GM12878 (cell line): ENCODE measurements at regions not wholly inside any gene's neighbourhood (a gene's known extent, or its start where the extent isn't known, plus 50 kb on each side); places are given as distances from the start of the nearest gene placed in this dataset.

Source experiments
- ATAC-seq: fragments of 200-7000 bp; cut with Tn5 transposase; 3 replicates; pipeline ENCODE4 v1.9.1; 2020; ENCODE audit warnings: mild to moderate bottlenecking, moderate library complexity
- BruUV-seq: library from RNA; stranded (reverse); fragments of 400-500 nt; replicated peaks from 2 replicates; lab custom pipeline; 2021; lab: Mats Ljungman, UMichigan
- CTCF ChIA-PET: fragments of 300-600 bp; sonication (Branson Sonifier 250); formaldehyde crosslinking; extraction: SDS; loops from one replicate; lab custom pipeline; 2021; ENCODE audit warnings: inconsistent platforms; lab: Yijun Ruan, JAX
- POLR2A ChIA-PET: fragments of 350-600 bp; formaldehyde crosslinking; extraction: SDS; loops from one replicate; lab custom pipeline; 2021; ENCODE audit warnings: inconsistent platforms; lab: Charles Lee
- RAD21 ChIA-PET: fragments of 300-600 bp; sonication (Branson Sonifier 250); formaldehyde crosslinking; loops from one replicate; lab custom pipeline; 2023; ENCODE audit warnings: antibody characterized with exemption; ENCODE audit not compliant: unreplicated experiment; lab: Charles Lee
- SMC1A ChIA-PET: fragments of 300-600 bp; sonication (Branson Sonifier 250); formaldehyde crosslinking; loops from one replicate; lab custom pipeline; 2023; ENCODE audit not compliant: unreplicated experiment, uncharacterized antibody; lab: Charles Lee
- DNase-seq: peaks from one replicate; pipeline ENCODE4 v3.0.0-alpha.2; 2011; ENCODE audit warnings: low read depth, low spot score
- FAIRE-seq: peaks from 3 replicates; lab custom pipeline; 2011; peaks lifted over from hg19 to GRCh38; lab: Jason Lieb, UNC
- H2AFZ ChIP-seq: 2 replicates; pipeline ENCODE4 v1.6.0; 2011; ENCODE audit warnings: low read depth, low read length, control low read depth; ENCODE audit not compliant: control insufficient read depth
- H3K27ac ChIP-seq: 2 replicates; pipeline ENCODE4 v1.5.1; 2011; ENCODE audit warnings: control low read depth; ENCODE audit not compliant: control insufficient read depth, insufficient read depth
- H3K27me3 ChIP-seq, 2 experiments: replicated peaks in 1 of 2; 2 replicates each; pipeline versions ENCODE4 v1.6.0 to v1.6.1; 2011; ENCODE audit warnings: low read length in 1 of 2; ENCODE audit not compliant: control insufficient read depth in 2 of 2, insufficient read depth in 2 of 2
- H3K36me3 ChIP-seq, 2 experiments: 2 replicates each; pipeline ENCODE4 v1.5.1; 2011; ENCODE audit warnings: low read length in 1 of 2; ENCODE audit not compliant: control insufficient read depth in 2 of 2, insufficient read depth in 2 of 2
- H3K4me1 ChIP-seq: 2 replicates; pipeline ENCODE4 v1.6.1; 2011; ENCODE audit warnings: mild to moderate bottlenecking, low read length, moderate library complexity, mixed read lengths; ENCODE audit not compliant: control insufficient read depth, insufficient read depth
- H3K4me2 ChIP-seq: 2 replicates; pipeline ENCODE4 v1.6.0; 2011; ENCODE audit warnings: control low read depth; ENCODE audit not compliant: control insufficient read depth, insufficient read depth
- H3K4me3 ChIP-seq: fragments of 200-600 bp; sonication (generic); 2 replicates; pipeline ENCODE4 v1.5.1; 2016
- H3K79me2 ChIP-seq: 2 replicates; pipeline ENCODE4 v1.6.0; 2011; ENCODE audit warnings: low read length; ENCODE audit not compliant: control insufficient read depth, insufficient read depth
- H3K9ac ChIP-seq: 2 replicates; pipeline ENCODE4 v1.8.0; 2011; ENCODE audit warnings: low read length, control low read depth, mixed read lengths; ENCODE audit not compliant: control insufficient read depth, insufficient read depth
- H3K9me3 ChIP-seq: replicated peaks from 3 replicates; pipeline ENCODE4 v1.5.1; 2011; ENCODE audit warnings: mild to moderate bottlenecking, low read length; ENCODE audit not compliant: control insufficient read depth, insufficient read depth
- H4K20me1 ChIP-seq: 2 replicates; pipeline ENCODE4 v1.6.0; 2011; ENCODE audit not compliant: control insufficient read depth, insufficient read depth
- CBFB ChIP-seq: IDR thresholded peaks from 2 replicates; pipeline ENCODE4 v1.6.1; 2016; ENCODE audit warnings: antibody characterized with exemption, low read depth
- CBX5 ChIP-seq: sonication (generic); IDR thresholded peaks from 2 replicates; pipeline ENCODE4 v1.6.1; 2016; ENCODE audit warnings: low read depth, moderate library complexity, mild to moderate bottlenecking, inconsistent platforms
- CEBPZ ChIP-seq: fragments of 150-350 bp; IDR thresholded peaks from 2 replicates; pipeline ENCODE4 v1.6.1; 2016; ENCODE audit warnings: low read depth, low read length
- CHD1 ChIP-seq: IDR thresholded peaks from 2 replicates; pipeline ENCODE4 v1.6.1; 2012; ENCODE audit warnings: low read depth, low read length, improper control_type of control experiment
- IKZF2 ChIP-seq, 2 experiments: fragments of 450-650 bp; IDR thresholded peaks; 2 replicates each; pipeline ENCODE4 v1.6.1; 2017; ENCODE audit warnings: mild to moderate bottlenecking in 2 of 2, moderate library complexity in 2 of 2
- JUNB ChIP-seq: IDR thresholded peaks from 2 replicates; pipeline ENCODE4 v1.6.1; 2016; ENCODE audit warnings: antibody characterized with exemption, mild to moderate bottlenecking
- NR2F1 ChIP-seq: fragments of 450-650 bp; conservative IDR thresholded peaks from 2 replicates; pipeline ENCODE4 v1.6.1; 2017; ENCODE audit warnings: mild to moderate bottlenecking
- SRF ChIP-seq, 2 experiments: IDR thresholded peaks; 2 replicates each; pipeline ENCODE4 v1.6.1; 2011; ENCODE audit warnings: low read depth in 2 of 2, low read length in 2 of 2, mild to moderate bottlenecking in 1 of 2, moderate library complexity in 1 of 2
- ZNF207 ChIP-seq: fragments of 450-650 bp; IDR thresholded peaks from 2 replicates; pipeline ENCODE4 v1.6.1; 2014; ENCODE audit warnings: antibody characterized with exemption, mild to moderate bottlenecking, borderline replicate concordance
- WGBS: methylation state at CpG from one replicate; pipeline ENCODE4 v1.1.6; 2016; ENCODE audit warnings: low lambda C conversion rate; ENCODE audit not compliant: insufficient replicate concordance, insufficient coverage; ENCODE audit errors: missing lambda C conversion rate; 5-methylcytosine and 5-hydroxymethylcytosine counted together
- in situ Hi-C: fragments of 300-500 bp; cut with MboI; formaldehyde crosslinking; loops from 9 replicates; pipeline ENCODE4 v1.14.3; 2018; ENCODE audit warnings: mixed read lengths
- intact Hi-C: fragments of 100-400 bp; cut with micrococcal nuclease; formaldehyde crosslinking; loops from one replicate; pipeline ENCODE4 v1.14.2; 2022; ENCODE audit not compliant: unreplicated experiment
- TF ChIP-seq, protein P1 (sequence below): IDR thresholded peaks from 2 replicates; pipeline ENCODE4 v1.6.1; 2012; ENCODE audit warnings: low read depth, low read length, improper control_type of control experiment
- TF ChIP-seq, protein P2 (sequence below): fragments of 450-650 bp; IDR thresholded peaks from 2 replicates; pipeline ENCODE4 v1.6.1; 2017; ENCODE audit warnings: mild to moderate bottlenecking, moderate library complexity
- TF ChIP-seq, protein P3 (sequence below): fragments of 450-650 bp; IDR thresholded peaks from 2 replicates; pipeline ENCODE4 v1.6.1; 2018; ENCODE audit warnings: mild to moderate bottlenecking, low read depth, moderate library complexity; ENCODE audit not compliant: partially characterized antibody

DNA sequence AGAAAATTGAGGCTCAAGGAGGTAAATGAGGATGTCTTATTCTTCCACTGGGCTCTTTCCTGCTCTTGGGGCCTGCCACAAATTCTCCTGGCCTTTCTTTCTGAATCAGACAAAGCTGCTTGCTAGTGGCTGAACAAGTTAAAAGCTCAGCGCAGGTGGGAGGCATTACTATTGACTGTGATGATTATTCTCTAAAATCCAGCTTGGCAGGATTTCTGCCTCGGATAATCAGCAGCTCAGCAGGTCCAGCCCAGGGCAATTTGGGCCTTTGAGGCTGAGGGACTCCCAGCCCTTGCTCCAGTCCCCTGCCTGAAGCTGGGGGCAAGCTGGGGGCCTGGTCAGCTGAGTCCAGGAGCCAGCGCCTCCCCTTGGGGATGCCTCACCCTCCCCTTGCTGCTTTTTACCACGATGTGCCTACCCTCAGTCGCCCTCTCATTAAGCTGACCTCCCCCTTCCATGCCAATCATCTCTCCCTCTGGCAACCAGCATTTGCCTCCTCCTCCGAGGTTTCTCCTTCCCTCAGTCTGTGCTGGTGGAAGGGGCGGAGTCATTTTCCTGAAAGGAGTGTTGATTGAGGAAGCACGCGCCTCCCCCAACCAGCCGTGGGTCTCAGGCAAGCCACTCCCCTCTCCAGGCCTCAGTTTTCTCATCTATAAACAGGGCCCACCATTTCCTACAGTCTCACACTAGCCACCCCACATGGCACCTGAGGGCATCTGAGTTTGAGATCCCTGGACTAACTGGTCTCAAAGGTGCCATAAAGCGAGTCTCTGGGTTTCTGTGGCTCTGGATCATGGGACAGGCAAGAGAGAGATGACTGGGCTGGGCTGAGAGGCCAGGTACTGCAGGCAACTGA lies 60.6 kb upstream of the PRDM11 start:
- 38% methylated on average over 11 of the region's 11 CpGs for WGBS
- Histone ChIP-seq H3K36me3 (no peaks in the 10 kb centered on the region), H3K9ac (no peak overlapping the region), H3K79me2 (no peaks in the 10 kb centered on the region), H3K9me3 (no peaks in the 10 kb centered on the region; the same call in 2 of the 3 replicates), H2AFZ (no peak overlapping the region), H3K4me2 (no peak overlapping the region), H3K27me3 (peaks cover 0 to 2% of the 10 kb centered on the region in 2 experiments; a peak in 3 of 4 replicates), H4K20me1 (no peaks in the 10 kb centered on the region), H3K4me1 (peaks cover 3% of the 10 kb centered on the region; the same call in 1 of the 2 replicates), H3K27ac (no peak overlapping the region), H3K4me3 (no peak overlapping the region)
- ATAC-seq (no peak), DNase-seq (no peak), FAIRE-seq (no peak)
- in situ Hi-C loops = no loop called here
- CTCF ChIA-PET = no interaction called here
- intact Hi-C loops = no loop called here
- BruUV-seq = no TSS peak
- SMC1A ChIA-PET = no interaction called here
- POLR2A ChIA-PET = no interaction called here
- RAD21 ChIA-PET = no interaction called here
- TF ChIP-seq ZNF207 (no peak), IKZF2 (IDR thresholded peaks at IDR 0.05) (no peak), NR2F1 (no peak), CBFB (no peak), JUNB (no peak), SRF (IDR thresholded peaks at IDR 0.05; ENCODE audit: low read depth in 2 of 2, low read length in 2 of 2) (no peak), CBX5 (no peak), CEBPZ (no peak), CHD1 (no peak)
- TF ChIP-seq, protein P1, sequence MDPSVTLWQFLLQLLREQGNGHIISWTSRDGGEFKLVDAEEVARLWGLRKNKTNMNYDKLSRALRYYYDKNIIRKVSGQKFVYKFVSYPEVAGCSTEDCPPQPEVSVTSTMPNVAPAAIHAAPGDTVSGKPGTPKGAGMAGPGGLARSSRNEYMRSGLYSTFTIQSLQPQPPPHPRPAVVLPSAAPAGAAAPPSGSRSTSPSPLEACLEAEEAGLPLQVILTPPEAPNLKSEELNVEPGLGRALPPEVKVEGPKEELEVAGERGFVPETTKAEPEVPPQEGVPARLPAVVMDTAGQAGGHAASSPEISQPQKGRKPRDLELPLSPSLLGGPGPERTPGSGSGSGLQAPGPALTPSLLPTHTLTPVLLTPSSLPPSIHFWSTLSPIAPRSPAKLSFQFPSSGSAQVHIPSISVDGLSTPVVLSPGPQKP = no peak
- TF ChIP-seq, protein P2, sequence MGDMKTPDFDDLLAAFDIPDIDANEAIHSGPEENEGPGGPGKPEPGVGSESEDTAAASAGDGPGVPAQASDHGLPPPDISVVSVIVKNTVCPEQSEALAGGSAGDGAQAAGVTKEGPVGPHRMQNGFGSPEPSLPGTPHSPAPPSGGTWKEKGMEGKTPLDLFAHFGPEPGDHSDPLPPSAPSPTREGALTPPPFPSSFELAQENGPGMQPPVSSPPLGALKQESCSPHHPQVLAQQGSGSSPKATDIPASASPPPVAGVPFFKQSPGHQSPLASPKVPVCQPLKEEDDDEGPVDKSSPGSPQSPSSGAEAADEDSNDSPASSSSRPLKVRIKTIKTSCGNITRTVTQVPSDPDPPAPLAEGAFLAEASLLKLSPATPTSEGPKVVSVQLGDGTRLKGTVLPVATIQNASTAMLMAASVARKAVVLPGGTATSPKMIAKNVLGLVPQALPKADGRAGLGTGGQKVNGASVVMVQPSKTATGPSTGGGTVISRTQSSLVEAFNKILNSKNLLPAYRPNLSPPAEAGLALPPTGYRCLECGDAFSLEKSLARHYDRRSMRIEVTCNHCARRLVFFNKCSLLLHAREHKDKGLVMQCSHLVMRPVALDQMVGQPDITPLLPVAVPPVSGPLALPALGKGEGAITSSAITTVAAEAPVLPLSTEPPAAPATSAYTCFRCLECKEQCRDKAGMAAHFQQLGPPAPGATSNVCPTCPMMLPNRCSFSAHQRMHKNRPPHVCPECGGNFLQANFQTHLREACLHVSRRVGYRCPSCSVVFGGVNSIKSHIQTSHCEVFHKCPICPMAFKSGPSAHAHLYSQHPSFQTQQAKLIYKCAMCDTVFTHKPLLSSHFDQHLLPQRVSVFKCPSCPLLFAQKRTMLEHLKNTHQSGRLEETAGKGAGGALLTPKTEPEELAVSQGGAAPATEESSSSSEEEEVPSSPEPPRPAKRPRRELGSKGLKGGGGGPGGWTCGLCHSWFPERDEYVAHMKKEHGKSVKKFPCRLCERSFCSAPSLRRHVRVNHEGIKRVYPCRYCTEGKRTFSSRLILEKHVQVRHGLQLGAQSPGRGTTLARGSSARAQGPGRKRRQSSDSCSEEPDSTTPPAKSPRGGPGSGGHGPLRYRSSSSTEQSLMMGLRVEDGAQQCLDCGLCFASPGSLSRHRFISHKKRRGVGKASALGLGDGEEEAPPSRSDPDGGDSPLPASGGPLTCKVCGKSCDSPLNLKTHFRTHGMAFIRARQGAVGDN = no peak
- TF ChIP-seq, protein P3, sequence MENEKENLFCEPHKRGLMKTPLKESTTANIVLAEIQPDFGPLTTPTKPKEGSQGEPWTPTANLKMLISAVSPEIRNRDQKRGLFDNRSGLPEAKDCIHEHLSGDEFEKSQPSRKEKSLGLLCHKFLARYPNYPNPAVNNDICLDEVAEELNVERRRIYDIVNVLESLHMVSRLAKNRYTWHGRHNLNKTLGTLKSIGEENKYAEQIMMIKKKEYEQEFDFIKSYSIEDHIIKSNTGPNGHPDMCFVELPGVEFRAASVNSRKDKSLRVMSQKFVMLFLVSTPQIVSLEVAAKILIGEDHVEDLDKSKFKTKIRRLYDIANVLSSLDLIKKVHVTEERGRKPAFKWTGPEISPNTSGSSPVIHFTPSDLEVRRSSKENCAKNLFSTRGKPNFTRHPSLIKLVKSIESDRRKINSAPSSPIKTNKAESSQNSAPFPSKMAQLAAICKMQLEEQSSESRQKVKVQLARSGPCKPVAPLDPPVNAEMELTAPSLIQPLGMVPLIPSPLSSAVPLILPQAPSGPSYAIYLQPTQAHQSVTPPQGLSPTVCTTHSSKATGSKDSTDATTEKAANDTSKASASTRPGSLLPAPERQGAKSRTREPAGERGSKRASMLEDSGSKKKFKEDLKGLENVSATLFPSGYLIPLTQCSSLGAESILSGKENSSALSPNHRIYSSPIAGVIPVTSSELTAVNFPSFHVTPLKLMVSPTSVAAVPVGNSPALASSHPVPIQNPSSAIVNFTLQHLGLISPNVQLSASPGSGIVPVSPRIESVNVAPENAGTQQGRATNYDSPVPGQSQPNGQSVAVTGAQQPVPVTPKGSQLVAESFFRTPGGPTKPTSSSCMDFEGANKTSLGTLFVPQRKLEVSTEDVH = no peak
